ENCODE measurements at regions not wholly inside any gene's neighbourhood (a gene's known extent, or its start where the extent isn't known, plus 50 kb on each side); places are given as distances from the start of the nearest gene placed in this dataset.

GRCh38 chr20:57104113-57104512 is 162.3 kb downstream of the BMP7 start:
- no peaks in the 10 kb centered on the region for H3F3A ChIP-seq (ENCODE audit: insufficient read depth, low read length)
- H3K9me2 ChIP-seq (ENCODE audit: low read depth, low read length): no peaks in the 10 kb centered on the region
- H3K79me2 ChIP-seq (ENCODE audit: insufficient read depth, low read length): no peaks in the 10 kb centered on the region
- no peak overlapping the region for H3K4me3 ChIP-seq (ENCODE audit: low read depth, low read length, poor library complexity, severe bottlenecking)
- H4K20me1 ChIP-seq (ENCODE audit: insufficient read depth, low read length): no peaks in the 10 kb centered on the region
- H3K27ac ChIP-seq (ENCODE audit: low read depth, low read length, poor library complexity, severe bottlenecking): no peak overlapping the region
- H3K27me3 ChIP-seq (ENCODE audit: insufficient read depth, low read length): peaks cover 15% of the 10 kb centered on the region; the same call in 1 of the 2 replicates
- H3K36me3 ChIP-seq (ENCODE audit: insufficient read depth, low read length): peaks cover 5% of the 10 kb centered on the region; the same call in 1 of the 2 replicates
- no peak overlapping the region for H3K9ac ChIP-seq (ENCODE audit: low read length)
- 0 out of 2 replicates have a peak, but pooled peaks cover 2% of the 10 kb centered on the region for H3K9me3 ChIP-seq (ENCODE audit: low read length)
- no peak overlapping the region for H2AFZ ChIP-seq (ENCODE audit: low read length)
- H3K4me1 ChIP-seq (ENCODE audit: insufficient read depth, low read length, severe bottlenecking): peaks cover 9% of the 10 kb centered on the region
- H3K4me2 ChIP-seq (ENCODE audit: low read length): no peak overlapping the region
- TF ChIP-seq EZH2 (IDR thresholded peaks at IDR 0.05; ENCODE audit: borderline replicate concordance, low read length) (no peak), CTCF (IDR thresholded peaks at IDR 0.05; ENCODE audit: low read length) (no peak)

DNA sequence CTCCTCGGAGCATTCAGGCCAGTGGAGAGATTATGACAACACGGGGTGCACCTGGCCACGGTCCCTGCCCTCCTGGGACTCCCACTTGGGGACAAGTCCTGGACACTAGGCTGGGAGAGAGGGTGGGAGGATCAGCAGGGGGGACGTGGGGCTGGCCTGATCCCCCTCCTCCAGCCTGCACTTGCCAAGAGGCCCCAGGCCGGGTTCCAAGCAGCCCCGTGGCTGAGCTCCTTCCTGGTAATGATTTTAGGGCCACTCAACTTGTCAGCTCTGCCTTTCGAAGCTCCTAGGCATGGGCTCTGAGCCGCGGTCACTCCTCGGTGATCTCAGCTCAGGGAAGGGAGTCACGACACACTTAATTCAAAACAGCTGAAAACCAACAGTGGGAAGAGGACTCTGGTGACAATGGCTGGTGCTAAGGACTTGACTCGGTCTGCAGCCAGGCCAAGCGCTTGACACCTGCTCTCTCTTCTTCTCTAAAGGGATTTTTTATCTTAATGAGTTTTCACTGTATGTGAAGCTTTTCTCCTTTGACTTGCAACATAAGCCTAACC is 161.7 kb downstream of the BMP7 start:
- TF ChIP-seq CTCF (IDR thresholded peaks at IDR 0.05; ENCODE audit: low read length): no peak
- no peak for TF ChIP-seq EZH2 (IDR thresholded peaks at IDR 0.05; ENCODE audit: borderline replicate concordance, low read length)
- H3K79me2 ChIP-seq (ENCODE audit: insufficient read depth, low read length): no peaks in the 10 kb centered on the region
- H3K27me3 ChIP-seq (ENCODE audit: insufficient read depth, low read length): peaks cover 14% of the 10 kb centered on the region; the same call in 1 of the 2 replicates
- no peak overlapping the region for H3K4me2 ChIP-seq (ENCODE audit: low read length)
- 0 out of 2 replicates have a peak, but pooled peaks cover 2% of the 10 kb centered on the region for H3K9me3 ChIP-seq (ENCODE audit: low read length)
- no peaks in the 10 kb centered on the region for H3K9me2 ChIP-seq (ENCODE audit: low read depth, low read length)
- H3K36me3 ChIP-seq (ENCODE audit: insufficient read depth, low read length): peaks cover 5% of the 10 kb centered on the region; the same call in 1 of the 2 replicates
- H3K4me1 ChIP-seq (ENCODE audit: insufficient read depth, low read length, severe bottlenecking): peaks cover 9% of the 10 kb centered on the region
- no peak overlapping the region for H3K27ac ChIP-seq (ENCODE audit: low read depth, low read length, poor library complexity, severe bottlenecking)
- no peak overlapping the region for H3K9ac ChIP-seq (ENCODE audit: low read length)
- no peak overlapping the region for H2AFZ ChIP-seq (ENCODE audit: low read length)
- no peak overlapping the region for H3K4me3 ChIP-seq (ENCODE audit: low read depth, low read length, poor library complexity, severe bottlenecking)
- no peaks in the 10 kb centered on the region for H4K20me1 ChIP-seq (ENCODE audit: insufficient read depth, low read length)
- no peaks in the 10 kb centered on the region for H3F3A ChIP-seq (ENCODE audit: insufficient read depth, low read length)

- no peak for TF ChIP-seq CTCF (IDR thresholded peaks at IDR 0.05; ENCODE audit: low read length)
- TF ChIP-seq EZH2 (IDR thresholded peaks at IDR 0.05; ENCODE audit: borderline replicate concordance, low read length): no peak
- no peaks in the 10 kb centered on the region for H3K9me2 ChIP-seq (ENCODE audit: low read depth, low read length)
- no peaks in the 10 kb centered on the region for H4K20me1 ChIP-seq (ENCODE audit: insufficient read depth, low read length)
- peaks cover 3% of the 10 kb centered on the region; the same call in 1 of the 2 replicates for H3K27me3 ChIP-seq (ENCODE audit: insufficient read depth, low read length)
- peaks cover 9% of the 10 kb centered on the region for H3K4me1 ChIP-seq (ENCODE audit: insufficient read depth, low read length, severe bottlenecking)
- H3K9me3 ChIP-seq (ENCODE audit: low read length): no peaks in the 10 kb centered on the region
- no peak overlapping the region for H2AFZ ChIP-seq (ENCODE audit: low read length)
- no peaks in the 10 kb centered on the region for H3K36me3 ChIP-seq (ENCODE audit: insufficient read depth, low read length)
- no peak overlapping the region for H3K27ac ChIP-seq (ENCODE audit: low read depth, low read length, poor library complexity, severe bottlenecking)
- H3F3A ChIP-seq (ENCODE audit: insufficient read depth, low read length): no peaks in the 10 kb centered on the region
- peak overlapping the region; percentile 24; the same call in 1 of the 2 replicates for H3K4me2 ChIP-seq (ENCODE audit: low read length)
- no peak overlapping the region for H3K4me3 ChIP-seq (ENCODE audit: low read depth, low read length, poor library complexity, severe bottlenecking)
- no peaks in the 10 kb centered on the region for H3K79me2 ChIP-seq (ENCODE audit: insufficient read depth, low read length)
- no peak overlapping the region for H3K9ac ChIP-seq (ENCODE audit: low read length)
Measured at GRCh38 chr20:57106030-57106682, 160.3 kb downstream of the BMP7 start.
